SK-N-SH treated with all-trans-retinoic acid at 6 μM for 48 hours (cell line): ENCODE measurements at regions not wholly inside any gene's neighbourhood (a gene's known extent, or its start where the extent isn't known, plus 50 kb on each side); places are given as distances from the start of the nearest gene placed in this dataset.

Source experiments
- ARNTL ChIP-seq: fragments of 450-650 bp; formaldehyde crosslinking; IDR thresholded peaks from 2 replicates; pipeline ENCODE4 v1.5.0; 2020; ENCODE audit warnings: low read depth, mild to moderate bottlenecking, moderate library complexity, borderline replicate concordance
- CREB5 ChIP-seq: fragments of 250-450 bp; sonication (Bioruptor Pico); IDR thresholded peaks from 2 replicates; pipeline ENCODE4 v1.5.1; 2020; ENCODE audit warnings: low read depth, mild to moderate bottlenecking, moderate library complexity
- ZC3H10 ChIP-seq: fragments of 250-450 bp; sonication (Bioruptor Pico); IDR thresholded peaks from 2 replicates; pipeline ENCODE4 v1.5.1; 2021; ENCODE audit warnings: mild to moderate bottlenecking, moderate library complexity

GRCh38 chr12:60684988-60685655 lies 1089.3 kb downstream of the SLC16A7 start:
- TF ChIP-seq ZC3H10 (no peak), CREB5 (CRISPR knock-in tag) (no peak), ARNTL (CRISPR knock-in tag) (no peak)
